ENCODE measurements at regions not wholly inside any gene's neighbourhood (a gene's known extent, or its start where the extent isn't known, plus 50 kb on each side); places are given as distances from the start of the nearest gene placed in this dataset.

- no peak overlapping the region for H3K4me3 ChIP-seq (ENCODE audit: low read depth, low read length)
- no peaks in the 10 kb centered on the region for H3K27me3 ChIP-seq (ENCODE audit: insufficient read depth, low read depth, severe bottlenecking)
- no peak overlapping the region for H3K27ac ChIP-seq
Observed at GRCh38 chr14:62123961-62124360, 361.7 kb downstream of the SNAPC1 start.

GRCh38 chr14:62125793-62126192 lies 363.6 kb downstream of the SNAPC1 start:
- no peak for DNase-seq
- no peak overlapping the region for H3K4me3 ChIP-seq (ENCODE audit: low read depth, low read length)
- TF ChIP-seq CTCF (IDR thresholded peaks at IDR 0.05; ENCODE audit: low read depth, low read length) = no peak
- no peaks in the 10 kb centered on the region for H3K36me3 ChIP-seq
- no peak overlapping the region for H3K27ac ChIP-seq
- H3K9me3 ChIP-seq (ENCODE audit: severe bottlenecking) = no peaks in the 10 kb centered on the region
- no peaks in the 10 kb centered on the region for H3K27me3 ChIP-seq (ENCODE audit: insufficient read depth, low read depth, severe bottlenecking)

More at GRCh38 chr14:62123961-62124360, 361.7 kb downstream of the SNAPC1 start:
- TF ChIP-seq CTCF (IDR thresholded peaks at IDR 0.05; ENCODE audit: low read depth, low read length) = no peak
- no peaks in the 10 kb centered on the region for H3K9me3 ChIP-seq (ENCODE audit: severe bottlenecking)
- no peaks in the 10 kb centered on the region for H3K36me3 ChIP-seq
- DNase-seq = no peak

- DNase-seq = peak; percentile 21
- no peaks in the 10 kb centered on the region for H3K27me3 ChIP-seq (ENCODE audit: insufficient read depth, low read depth, severe bottlenecking)
- TF ChIP-seq CTCF (IDR thresholded peaks at IDR 0.05; ENCODE audit: low read depth, low read length) = peak; percentile 54
- no peak overlapping the region for H3K4me3 ChIP-seq (ENCODE audit: low read depth, low read length)
- H3K27ac ChIP-seq = no peak overlapping the region
- no peaks in the 10 kb centered on the region for H3K36me3 ChIP-seq
- no peaks in the 10 kb centered on the region for H3K9me3 ChIP-seq (ENCODE audit: severe bottlenecking)
Observed at GRCh38 chr14:62126879-62127478, 364.8 kb downstream of the SNAPC1 start.

GRCh38 chr14:62130441-62130840 lies 368.2 kb downstream of the SNAPC1 start:
- TF ChIP-seq CTCF (IDR thresholded peaks at IDR 0.05; ENCODE audit: low read depth, low read length) = no peak
- no peaks in the 10 kb centered on the region for H3K27me3 ChIP-seq (ENCODE audit: insufficient read depth, low read depth, severe bottlenecking)
- DNase-seq = no peak

GRCh38 chr14:62133776-62134550 lies 371.7 kb downstream of the SNAPC1 start:
- no peak for DNase-seq
- Histone ChIP-seq H3K4me3 (ENCODE audit: low read depth, low read length) (no peak overlapping the region), H3K27ac (no peak overlapping the region), H3K9me3 (ENCODE audit: severe bottlenecking) (no peaks in the 10 kb centered on the region), H3K36me3 (no peaks in the 10 kb centered on the region), H3K27me3 (ENCODE audit: insufficient read depth, low read depth, severe bottlenecking) (no peaks in the 10 kb centered on the region)
- TF ChIP-seq CTCF (IDR thresholded peaks at IDR 0.05; ENCODE audit: low read depth, low read length) = no peak

More at GRCh38 chr14:62130441-62130840, 368.2 kb downstream of the SNAPC1 start:
- no peaks in the 10 kb centered on the region for H3K36me3 ChIP-seq
- H3K9me3 ChIP-seq (ENCODE audit: severe bottlenecking) = no peaks in the 10 kb centered on the region
- H3K4me3 ChIP-seq (ENCODE audit: low read depth, low read length) = no peak overlapping the region
- no peak overlapping the region for H3K27ac ChIP-seq
